ENCODE measurements at regions not wholly inside any gene's neighbourhood (a gene's known extent, or its start where the extent isn't known, plus 50 kb on each side); places are given as distances from the start of the nearest gene placed in this dataset.

DNA sequence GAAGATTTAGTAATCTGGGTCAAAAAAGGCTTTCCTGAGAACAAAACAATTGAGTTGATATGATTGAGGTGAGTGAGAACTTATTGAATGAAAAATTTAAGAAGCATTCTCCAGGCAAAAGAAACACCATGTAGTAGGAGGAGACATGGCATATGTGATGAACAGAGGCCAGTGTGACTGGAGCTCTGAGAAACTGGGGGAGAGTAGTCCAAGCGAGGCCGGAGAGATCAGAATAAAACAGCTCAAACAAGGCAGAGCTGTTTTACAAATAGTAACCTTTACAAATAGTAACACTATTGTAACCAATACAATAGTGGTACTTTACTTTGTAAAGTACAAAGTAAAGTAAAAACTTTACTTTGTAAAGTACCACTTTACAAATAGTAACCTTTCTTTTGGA lies 1159.1 kb downstream of the PCDH9 start:
- TF ChIP-seq FOXM1 (IDR thresholded peaks at IDR 0.05; ENCODE audit: borderline replicate concordance, low read depth) (no peak), CEBPB (IDR thresholded peaks at IDR 0.05) (no peak), MAX (IDR thresholded peaks at IDR 0.05) (no peak), TCF12 (IDR thresholded peaks at IDR 0.05; ENCODE audit: low read depth) (no peak), RAD21 (IDR thresholded peaks at IDR 0.05; ENCODE audit: low read depth) (no peak), USF1 (IDR thresholded peaks at IDR 0.05) (no peak), NFIC (IDR thresholded peaks at IDR 0.05) (no peak), EP300 (IDR thresholded peaks at IDR 0.05; ENCODE audit: borderline replicate concordance) (no peak)

DNA sequence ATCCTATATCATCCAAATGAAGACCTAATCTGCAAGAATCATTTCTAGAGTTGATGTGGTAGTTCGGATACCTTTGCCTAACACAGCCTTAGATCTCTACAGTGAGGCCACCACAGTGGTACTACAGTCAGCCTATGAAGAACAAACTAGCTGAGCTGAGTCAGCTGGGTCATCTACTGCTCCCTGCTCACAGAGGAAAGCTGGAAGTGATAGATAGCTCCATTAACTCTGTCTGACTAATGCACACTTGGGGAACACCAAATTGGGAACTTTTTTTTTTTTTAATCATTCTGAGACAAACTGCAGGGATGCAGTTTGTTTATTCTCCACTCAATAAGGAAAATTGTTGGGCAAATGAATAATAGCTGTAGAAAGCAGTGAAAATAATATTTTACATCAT lies 1160.6 kb downstream of the PCDH9 start:
- TF ChIP-seq EGR1 (IDR thresholded peaks at IDR 0.05) (no peak), TAF1 (IDR thresholded peaks at IDR 0.05; ENCODE audit: low read depth) (no peak), CREB1 (IDR thresholded peaks at IDR 0.05; ENCODE audit: low read depth) (no peak), TEAD4 (IDR thresholded peaks at IDR 0.05) (no peak), RAD21 (IDR thresholded peaks at IDR 0.05; ENCODE audit: low read depth) (no peak), FOXM1 (IDR thresholded peaks at IDR 0.05; ENCODE audit: borderline replicate concordance, low read depth) (no peak), ZBTB7A (IDR thresholded peaks at IDR 0.05; ENCODE audit: low read depth) (no peak), MAX (IDR thresholded peaks at IDR 0.05) (no peak)
- TF ChIP-seq, protein P1, sequence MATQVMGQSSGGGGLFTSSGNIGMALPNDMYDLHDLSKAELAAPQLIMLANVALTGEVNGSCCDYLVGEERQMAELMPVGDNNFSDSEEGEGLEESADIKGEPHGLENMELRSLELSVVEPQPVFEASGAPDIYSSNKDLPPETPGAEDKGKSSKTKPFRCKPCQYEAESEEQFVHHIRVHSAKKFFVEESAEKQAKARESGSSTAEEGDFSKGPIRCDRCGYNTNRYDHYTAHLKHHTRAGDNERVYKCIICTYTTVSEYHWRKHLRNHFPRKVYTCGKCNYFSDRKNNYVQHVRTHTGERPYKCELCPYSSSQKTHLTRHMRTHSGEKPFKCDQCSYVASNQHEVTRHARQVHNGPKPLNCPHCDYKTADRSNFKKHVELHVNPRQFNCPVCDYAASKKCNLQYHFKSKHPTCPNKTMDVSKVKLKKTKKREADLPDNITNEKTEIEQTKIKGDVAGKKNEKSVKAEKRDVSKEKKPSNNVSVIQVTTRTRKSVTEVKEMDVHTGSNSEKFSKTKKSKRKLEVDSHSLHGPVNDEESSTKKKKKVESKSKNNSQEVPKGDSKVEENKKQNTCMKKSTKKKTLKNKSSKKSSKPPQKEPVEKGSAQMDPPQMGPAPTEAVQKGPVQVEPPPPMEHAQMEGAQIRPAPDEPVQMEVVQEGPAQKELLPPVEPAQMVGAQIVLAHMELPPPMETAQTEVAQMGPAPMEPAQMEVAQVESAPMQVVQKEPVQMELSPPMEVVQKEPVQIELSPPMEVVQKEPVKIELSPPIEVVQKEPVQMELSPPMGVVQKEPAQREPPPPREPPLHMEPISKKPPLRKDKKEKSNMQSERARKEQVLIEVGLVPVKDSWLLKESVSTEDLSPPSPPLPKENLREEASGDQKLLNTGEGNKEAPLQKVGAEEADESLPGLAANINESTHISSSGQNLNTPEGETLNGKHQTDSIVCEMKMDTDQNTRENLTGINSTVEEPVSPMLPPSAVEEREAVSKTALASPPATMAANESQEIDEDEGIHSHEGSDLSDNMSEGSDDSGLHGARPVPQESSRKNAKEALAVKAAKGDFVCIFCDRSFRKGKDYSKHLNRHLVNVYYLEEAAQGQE (IDR thresholded peaks at IDR 0.05; ENCODE audit: low read depth), result no peak

DNA sequence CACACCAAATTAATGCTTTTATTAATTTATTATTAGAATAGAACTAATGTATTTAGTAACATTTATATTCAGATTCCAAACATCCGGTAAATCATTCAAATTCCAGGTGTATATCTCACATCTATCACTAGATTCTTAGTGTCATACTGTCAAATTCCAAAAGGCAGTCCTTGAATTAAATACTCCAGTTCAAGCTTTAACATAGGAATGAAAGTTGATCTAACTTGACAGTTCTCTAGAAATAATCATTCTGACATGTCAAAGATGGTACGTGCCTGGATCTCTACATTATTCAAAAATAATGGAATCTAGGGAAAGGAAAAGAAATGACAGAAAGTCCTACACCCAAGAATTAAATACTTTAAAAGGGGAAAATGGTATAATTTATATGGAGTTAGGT lies 1161.5 kb downstream of the PCDH9 start:
- TF ChIP-seq NFIC (IDR thresholded peaks at IDR 0.05), result no peak
- no peak for TF ChIP-seq EGR1 (IDR thresholded peaks at IDR 0.05)
- TF ChIP-seq, protein P1 (IDR thresholded peaks at IDR 0.05; ENCODE audit: low read depth), result no peak
- no peak for TF ChIP-seq CREB1 (IDR thresholded peaks at IDR 0.05; ENCODE audit: low read depth)

DNA sequence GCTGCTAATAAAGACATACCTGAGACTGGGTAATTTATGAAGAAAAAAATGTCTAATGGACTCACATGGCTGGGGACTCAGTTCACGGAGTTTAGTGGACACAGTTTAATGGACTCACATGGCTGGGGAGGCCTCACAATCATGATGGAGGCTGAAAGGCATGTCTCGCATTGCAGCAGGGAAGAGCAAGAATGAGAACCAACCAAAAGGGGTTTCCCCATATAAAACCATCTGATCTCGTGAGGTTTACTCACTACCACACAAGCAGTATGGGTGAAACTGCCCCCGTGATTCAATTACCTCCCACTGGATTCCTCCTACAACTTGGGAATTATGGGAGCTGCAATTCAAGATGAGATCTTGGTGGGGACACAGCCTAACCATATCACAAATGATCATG lies 1181.2 kb downstream of the PCDH9 start:
- no peak for TF ChIP-seq TAF1 (IDR thresholded peaks at IDR 0.05; ENCODE audit: low read depth)
- TF ChIP-seq CREB1 (IDR thresholded peaks at IDR 0.05; ENCODE audit: low read depth), result no peak
- TF ChIP-seq CEBPB (IDR thresholded peaks at IDR 0.05), result no peak
- no peak for TF ChIP-seq EP300 (IDR thresholded peaks at IDR 0.05; ENCODE audit: borderline replicate concordance)
- TF ChIP-seq TCF12 (IDR thresholded peaks at IDR 0.05; ENCODE audit: low read depth), result no peak
- TF ChIP-seq TEAD4 (IDR thresholded peaks at IDR 0.05), result no peak
- no peak for TF ChIP-seq EGR1 (IDR thresholded peaks at IDR 0.05)

- TF ChIP-seq, protein P1 (IDR thresholded peaks at IDR 0.05; ENCODE audit: low read depth), result no peak
- TF ChIP-seq EP300 (IDR thresholded peaks at IDR 0.05; ENCODE audit: borderline replicate concordance), result no peak
- no peak for TF ChIP-seq CREB1 (IDR thresholded peaks at IDR 0.05; ENCODE audit: low read depth)
Measured at GRCh38 chr13:66040506-66040905, 1189.6 kb downstream of the PCDH9 start.

DNA sequence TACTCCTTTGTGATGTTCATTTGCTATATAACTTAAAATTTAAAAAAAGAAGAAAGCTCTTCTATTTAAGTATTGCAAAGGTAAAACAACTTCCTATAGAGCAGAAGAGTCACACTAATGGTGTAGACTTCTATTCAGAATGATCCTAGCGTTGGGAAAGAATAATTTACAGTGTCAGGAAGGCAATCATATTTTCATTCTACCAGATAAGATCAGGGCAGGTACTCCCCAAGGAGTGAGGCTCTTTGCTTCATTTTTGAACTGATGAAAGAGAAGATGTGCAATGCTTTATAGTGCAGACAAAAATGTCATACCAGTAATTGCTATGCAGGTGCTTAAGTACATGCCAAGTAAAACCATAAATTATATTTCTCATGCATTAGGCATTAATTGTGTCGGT lies 1193.0 kb downstream of the PCDH9 start:
- TF ChIP-seq EGR1 (IDR thresholded peaks at IDR 0.05), result no peak
- TF ChIP-seq CREB1 (IDR thresholded peaks at IDR 0.05; ENCODE audit: low read depth), result no peak
- no peak for TF ChIP-seq CEBPB (IDR thresholded peaks at IDR 0.05)
- no peak for TF ChIP-seq FOXM1 (IDR thresholded peaks at IDR 0.05; ENCODE audit: borderline replicate concordance, low read depth)
- no peak for TF ChIP-seq TAF1 (IDR thresholded peaks at IDR 0.05; ENCODE audit: low read depth)
